Lower lobe of right lung (tissue), 2 donors: ENCODE measurements at regions not wholly inside any gene's neighbourhood (a gene's known extent, or its start where the extent isn't known, plus 50 kb on each side); places are given as distances from the start of the nearest gene placed in this dataset.

ENCODE experiments used
- ATAC-seq, 2 donors: fragments of 200-7000 bp; cut with Tn5 transposase; one replicate each; pipeline ENCODE4 v1.9.1; 2020 to 2022; ENCODE audit warnings: mild to moderate bottlenecking in 2 of 2, moderate library complexity in 2 of 2
- DNase-seq: peaks from one replicate; pipeline ENCODE4 v3.0.0-alpha.2; 2020
- H3K27ac ChIP-seq: fragments of 200-600 bp; one replicate; pipeline ENCODE4 v1.8.0; 2022
- H3K27me3 ChIP-seq: fragments of 200-600 bp; one replicate; pipeline ENCODE4 v1.8.0; 2022; ENCODE audit warnings: low read depth
- H3K36me3 ChIP-seq: fragments of 200-600 bp; one replicate; pipeline ENCODE4 v1.8.0; 2022; ENCODE audit warnings: mild to moderate bottlenecking
- H3K4me1 ChIP-seq: fragments of 200-600 bp; one replicate; pipeline ENCODE4 v1.8.0; 2022
- H3K4me3 ChIP-seq: fragments of 200-600 bp; one replicate; pipeline ENCODE4 v1.8.0; 2022; ENCODE audit warnings: mild to moderate bottlenecking
- H3K9me3 ChIP-seq: fragments of 200-600 bp; one replicate; pipeline ENCODE4 v1.8.0; 2022
- intact Hi-C: fragments of 100-400 bp; cut with DNase I; formaldehyde crosslinking; loops from one replicate; pipeline ENCODE4 v1.11.0; 2022
- TF ChIP-seq, protein P1 (sequence below): fragments of 200-600 bp; IDR thresholded peaks from one replicate; pipeline ENCODE4 v1.8.0; 2022; ENCODE audit warnings: antibody characterized with exemption, mild to moderate bottlenecking
- donor health status: DM: no; HTN: yes; CAD: no; lungs with severe emphysema.

- DNase-seq (no peak), ATAC-seq (no peak)
- no peaks in the 10 kb centered on the region for H3K9me3 ChIP-seq
- intact Hi-C loops: no loop called here
- H3K27ac ChIP-seq: no peak overlapping the region
- H3K27me3 ChIP-seq: no peaks in the 10 kb centered on the region
- H3K4me3 ChIP-seq: no peak overlapping the region
- no peaks in the 10 kb centered on the region for H3K36me3 ChIP-seq
- H3K4me1 ChIP-seq: no peaks in the 10 kb centered on the region
- TF ChIP-seq, protein P1, sequence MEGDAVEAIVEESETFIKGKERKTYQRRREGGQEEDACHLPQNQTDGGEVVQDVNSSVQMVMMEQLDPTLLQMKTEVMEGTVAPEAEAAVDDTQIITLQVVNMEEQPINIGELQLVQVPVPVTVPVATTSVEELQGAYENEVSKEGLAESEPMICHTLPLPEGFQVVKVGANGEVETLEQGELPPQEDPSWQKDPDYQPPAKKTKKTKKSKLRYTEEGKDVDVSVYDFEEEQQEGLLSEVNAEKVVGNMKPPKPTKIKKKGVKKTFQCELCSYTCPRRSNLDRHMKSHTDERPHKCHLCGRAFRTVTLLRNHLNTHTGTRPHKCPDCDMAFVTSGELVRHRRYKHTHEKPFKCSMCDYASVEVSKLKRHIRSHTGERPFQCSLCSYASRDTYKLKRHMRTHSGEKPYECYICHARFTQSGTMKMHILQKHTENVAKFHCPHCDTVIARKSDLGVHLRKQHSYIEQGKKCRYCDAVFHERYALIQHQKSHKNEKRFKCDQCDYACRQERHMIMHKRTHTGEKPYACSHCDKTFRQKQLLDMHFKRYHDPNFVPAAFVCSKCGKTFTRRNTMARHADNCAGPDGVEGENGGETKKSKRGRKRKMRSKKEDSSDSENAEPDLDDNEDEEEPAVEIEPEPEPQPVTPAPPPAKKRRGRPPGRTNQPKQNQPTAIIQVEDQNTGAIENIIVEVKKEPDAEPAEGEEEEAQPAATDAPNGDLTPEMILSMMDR: no peak
These were observed 678.6 kb upstream of the TENM3 start for GRCh38 chr4:181564625-181565024.

DNA sequence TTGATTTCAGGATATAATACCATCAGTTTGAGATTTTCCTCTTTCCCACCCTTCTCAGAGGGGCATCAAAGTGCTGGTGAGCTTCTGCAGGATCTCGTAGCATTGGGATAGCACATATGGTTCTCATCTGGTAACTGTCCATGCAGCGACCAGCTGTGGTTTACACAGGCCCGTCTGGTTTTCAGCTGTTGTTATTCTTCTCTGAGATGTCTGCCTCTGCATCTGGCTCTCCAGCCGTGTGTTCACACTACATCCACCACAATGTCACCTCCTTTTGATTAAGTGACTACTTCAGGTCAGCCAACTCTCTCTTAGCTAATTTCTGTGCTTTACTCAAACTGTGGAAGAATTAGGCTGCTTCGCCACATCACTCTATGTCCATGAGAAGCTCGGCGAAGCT, 676.7 kb upstream of the TENM3 start:
- Histone ChIP-seq H3K4me3 (no peak overlapping the region), H3K4me1 (no peaks in the 10 kb centered on the region), H3K27ac (no peak overlapping the region), H3K9me3 (no peaks in the 10 kb centered on the region), H3K27me3 (no peaks in the 10 kb centered on the region), H3K36me3 (no peaks in the 10 kb centered on the region)
- ATAC-seq (peak; percentile 44 to 46), DNase-seq (no peak)
- intact Hi-C loops: no loop called here
- TF ChIP-seq, protein P1: no peak

GRCh38 chr4:181569553-181569952, 673.6 kb upstream of the TENM3 start:
- Histone ChIP-seq H3K9me3 (no peaks in the 10 kb centered on the region), H3K4me3 (no peak overlapping the region), H3K4me1 (no peaks in the 10 kb centered on the region), H3K36me3 (no peaks in the 10 kb centered on the region), H3K27ac (no peak overlapping the region), H3K27me3 (no peaks in the 10 kb centered on the region)
- ATAC-seq (no peak), DNase-seq (no peak)
- intact Hi-C loops: no loop called here
- TF ChIP-seq, protein P1: peak; percentile 12

DNA sequence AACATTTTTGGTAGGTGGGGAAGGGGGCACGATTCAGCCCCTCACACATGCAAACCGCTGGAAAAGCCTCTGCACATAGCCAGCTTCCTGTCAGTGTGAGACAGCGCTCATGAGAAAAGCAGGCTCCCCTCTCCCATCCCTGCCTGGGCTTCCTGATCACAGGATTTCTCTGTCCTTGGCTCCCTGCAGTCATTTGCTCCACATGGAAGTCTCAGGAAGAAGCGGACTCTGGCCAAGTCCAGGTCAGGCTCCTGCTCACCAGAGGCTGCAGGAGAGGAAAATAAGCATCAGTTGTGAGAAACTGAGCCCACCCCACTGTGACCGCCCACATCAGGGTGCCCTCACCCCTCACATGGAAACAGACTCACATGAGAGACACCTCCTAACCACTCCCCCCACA, 664.3 kb upstream of the TENM3 start:
- no peaks in the 10 kb centered on the region for H3K4me1 ChIP-seq

DNA sequence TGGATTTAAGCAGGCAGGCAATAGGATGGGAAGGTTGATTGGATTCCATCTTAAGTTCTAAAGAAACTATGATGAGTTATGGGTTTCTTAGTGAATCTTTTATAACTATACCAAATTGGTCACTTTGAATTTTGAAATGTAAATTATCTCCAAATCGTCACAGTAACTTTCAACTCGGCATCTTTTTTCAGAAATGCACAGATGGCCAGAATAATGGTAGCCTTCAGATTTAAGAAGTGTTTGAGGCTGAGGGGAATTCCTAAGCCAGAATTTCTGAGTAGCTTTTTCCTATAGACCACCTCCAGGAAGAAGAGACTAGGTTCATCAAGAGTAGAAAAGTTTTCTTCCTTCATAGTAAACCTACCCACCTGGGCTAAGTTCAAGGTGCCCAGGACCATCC, 663.7 kb upstream of the TENM3 start:
- Histone ChIP-seq H3K27ac (no peak overlapping the region), H3K4me1 (no peaks in the 10 kb centered on the region), H3K36me3 (no peaks in the 10 kb centered on the region), H3K9me3 (no peaks in the 10 kb centered on the region), H3K27me3 (no peaks in the 10 kb centered on the region), H3K4me3 (no peak overlapping the region)
- intact Hi-C loops: no loop called here
- ATAC-seq: no peak
- DNase-seq: no peak
- TF ChIP-seq, protein P1: no peak

More for the DNA sequence above, 664.3 kb upstream of the TENM3 start:
- H3K9me3 ChIP-seq: no peaks in the 10 kb centered on the region
- H3K27me3 ChIP-seq: no peaks in the 10 kb centered on the region
- intact Hi-C loops: no loop called here
- H3K36me3 ChIP-seq: no peaks in the 10 kb centered on the region
- TF ChIP-seq, protein P1: no peak
- no peak overlapping the region for H3K27ac ChIP-seq
- ATAC-seq (no peak), DNase-seq (no peak)
- H3K4me3 ChIP-seq: no peak overlapping the region

GRCh38 chr4:181581983-181582382, 661.2 kb upstream of the TENM3 start:
- ATAC-seq: no peak
- no peak for DNase-seq
- Histone ChIP-seq H3K4me1 (no peaks in the 10 kb centered on the region), H3K36me3 (no peaks in the 10 kb centered on the region), H3K9me3 (no peaks in the 10 kb centered on the region), H3K4me3 (no peak overlapping the region), H3K27ac (no peak overlapping the region), H3K27me3 (no peaks in the 10 kb centered on the region)
- intact Hi-C loops: no loop called here
- TF ChIP-seq, protein P1: no peak
